GM12878 (cell line): ENCODE measurements at regions not wholly inside any gene's neighbourhood (a gene's known extent, or its start where the extent isn't known, plus 50 kb on each side); places are given as distances from the start of the nearest gene placed in this dataset.

Experiments used
- ATAC-seq: fragments of 200-7000 bp; cut with Tn5 transposase; 3 replicates; pipeline ENCODE4 v1.9.1; 2020; ENCODE audit warnings: mild to moderate bottlenecking, moderate library complexity
- BruUV-seq: library from RNA; stranded (reverse); fragments of 400-500 nt; replicated peaks from 2 replicates; lab custom pipeline; 2021; lab: Mats Ljungman, UMichigan
- CTCF ChIA-PET: fragments of 300-600 bp; sonication (Branson Sonifier 250); formaldehyde crosslinking; extraction: SDS; loops from one replicate; lab custom pipeline; 2021; ENCODE audit warnings: inconsistent platforms; lab: Yijun Ruan, JAX
- POLR2A ChIA-PET: fragments of 350-600 bp; formaldehyde crosslinking; extraction: SDS; loops from one replicate; lab custom pipeline; 2021; ENCODE audit warnings: inconsistent platforms; lab: Charles Lee
- RAD21 ChIA-PET: fragments of 300-600 bp; sonication (Branson Sonifier 250); formaldehyde crosslinking; loops from one replicate; lab custom pipeline; 2023; ENCODE audit warnings: antibody characterized with exemption; ENCODE audit not compliant: unreplicated experiment; lab: Charles Lee
- SMC1A ChIA-PET: fragments of 300-600 bp; sonication (Branson Sonifier 250); formaldehyde crosslinking; loops from one replicate; lab custom pipeline; 2023; ENCODE audit not compliant: unreplicated experiment, uncharacterized antibody; lab: Charles Lee
- DNase-seq: peaks from one replicate; pipeline ENCODE4 v3.0.0-alpha.2; 2011; ENCODE audit warnings: low read depth, low spot score
- FAIRE-seq: peaks from 3 replicates; lab custom pipeline; 2011; peaks lifted over from hg19 to GRCh38; lab: Jason Lieb, UNC
- H2AFZ ChIP-seq: 2 replicates; pipeline ENCODE4 v1.6.0; 2011; ENCODE audit warnings: low read depth, low read length, control low read depth; ENCODE audit not compliant: control insufficient read depth
- H3K27ac ChIP-seq: 2 replicates; pipeline ENCODE4 v1.5.1; 2011; ENCODE audit warnings: control low read depth; ENCODE audit not compliant: control insufficient read depth, insufficient read depth
- H3K27me3 ChIP-seq, 2 experiments: replicated peaks in 1 of 2; 2 replicates each; pipeline versions ENCODE4 v1.6.0 to v1.6.1; 2011; ENCODE audit warnings: low read length in 1 of 2; ENCODE audit not compliant: control insufficient read depth in 2 of 2, insufficient read depth in 2 of 2
- H3K36me3 ChIP-seq, 2 experiments: 2 replicates each; pipeline ENCODE4 v1.5.1; 2011; ENCODE audit warnings: low read length in 1 of 2; ENCODE audit not compliant: control insufficient read depth in 2 of 2, insufficient read depth in 2 of 2
- H3K4me1 ChIP-seq: 2 replicates; pipeline ENCODE4 v1.6.1; 2011; ENCODE audit warnings: mild to moderate bottlenecking, low read length, moderate library complexity, mixed read lengths; ENCODE audit not compliant: control insufficient read depth, insufficient read depth
- H3K4me2 ChIP-seq: 2 replicates; pipeline ENCODE4 v1.6.0; 2011; ENCODE audit warnings: control low read depth; ENCODE audit not compliant: control insufficient read depth, insufficient read depth
- H3K4me3 ChIP-seq: fragments of 200-600 bp; sonication (generic); 2 replicates; pipeline ENCODE4 v1.5.1; 2016
- H3K79me2 ChIP-seq: 2 replicates; pipeline ENCODE4 v1.6.0; 2011; ENCODE audit warnings: low read length; ENCODE audit not compliant: control insufficient read depth, insufficient read depth
- H3K9ac ChIP-seq: 2 replicates; pipeline ENCODE4 v1.8.0; 2011; ENCODE audit warnings: low read length, control low read depth, mixed read lengths; ENCODE audit not compliant: control insufficient read depth, insufficient read depth
- H3K9me3 ChIP-seq: replicated peaks from 3 replicates; pipeline ENCODE4 v1.5.1; 2011; ENCODE audit warnings: mild to moderate bottlenecking, low read length; ENCODE audit not compliant: control insufficient read depth, insufficient read depth
- H4K20me1 ChIP-seq: 2 replicates; pipeline ENCODE4 v1.6.0; 2011; ENCODE audit not compliant: control insufficient read depth, insufficient read depth
- CHD1 ChIP-seq: IDR thresholded peaks from 2 replicates; pipeline ENCODE4 v1.6.1; 2012; ENCODE audit warnings: low read depth, low read length, improper control_type of control experiment
- CHD4 ChIP-seq: fragments of 200-600 bp; sonication (generic); IDR thresholded peaks from 2 replicates; pipeline ENCODE4 v1.6.1; 2016; ENCODE audit warnings: mild to moderate bottlenecking
- IRF5 ChIP-seq: fragments of 450-650 bp; IDR thresholded peaks from 2 replicates; pipeline ENCODE4 v1.6.1; 2017; ENCODE audit warnings: borderline replicate concordance
- RAD51 ChIP-seq: fragments of 450-650 bp; IDR thresholded peaks from 2 replicates; pipeline ENCODE4 v1.6.1; 2016; ENCODE audit warnings: moderate library complexity, mild to moderate bottlenecking, inconsistent platforms
- RUNX3 ChIP-seq: IDR thresholded peaks from 2 replicates; pipeline ENCODE4 v1.6.1; 2012; ENCODE audit warnings: low read length, inconsistent platforms
- ZNF24 ChIP-seq: fragments of 450-650 bp; IDR thresholded peaks from 2 replicates; pipeline ENCODE4 v1.6.1; 2017; ENCODE audit warnings: antibody characterized with exemption, mild to moderate bottlenecking
- ZSCAN29 ChIP-seq: fragments of 450-650 bp; IDR thresholded peaks from 2 replicates; pipeline ENCODE4 v1.6.1; 2017; ENCODE audit warnings: mild to moderate bottlenecking, moderate library complexity
- WGBS: methylation state at CpG from one replicate; pipeline ENCODE4 v1.1.6; 2016; ENCODE audit warnings: low lambda C conversion rate; ENCODE audit not compliant: insufficient replicate concordance, insufficient coverage; ENCODE audit errors: missing lambda C conversion rate; 5-methylcytosine and 5-hydroxymethylcytosine counted together
- in situ Hi-C: fragments of 300-500 bp; cut with MboI; formaldehyde crosslinking; loops from 9 replicates; pipeline ENCODE4 v1.14.3; 2018; ENCODE audit warnings: mixed read lengths
- intact Hi-C: fragments of 100-400 bp; cut with micrococcal nuclease; formaldehyde crosslinking; loops from one replicate; pipeline ENCODE4 v1.14.2; 2022; ENCODE audit not compliant: unreplicated experiment

- POLR2A ChIA-PET, result no interaction called here
Measured at GRCh38 chr2:11914455-11914854, 168.0 kb downstream of the LPIN1 start.

More at GRCh38 chr2:11914455-11914854, 168.0 kb downstream of the LPIN1 start:
- H2AFZ ChIP-seq, result no peak overlapping the region
- H3K4me1 ChIP-seq, result peaks cover 5% of the 10 kb centered on the region; the same call in 1 of the 2 replicates
- no peak for FAIRE-seq
- H3K79me2 ChIP-seq, result peaks cover 9% of the 10 kb centered on the region
- no peak for ATAC-seq
- CTCF ChIA-PET, result interaction anchor here (1.1 to 2.1 kb wide), 3 partner anchors 10 to 50 kb away, joined by 3 to 8 read pairs (median 7); no protein-coding TSS in a partner anchor
- SMC1A ChIA-PET, result interaction anchor here (2.7 to 3.0 kb wide), 2 partner anchors 10 kb away, joined by 10 to 15 read pairs; no protein-coding TSS in a partner anchor
- no TSS peak for BruUV-seq
- H3K9me3 ChIP-seq, result peaks cover 10% of the 10 kb centered on the region; the same call in 2 of the 3 replicates
- no peak overlapping the region for H3K4me3 ChIP-seq
- DNase-seq, result no peak
- TF ChIP-seq RUNX3 (no peak), IRF5 (no peak), CHD1 (no peak), CHD4 (no peak), RAD51 (no peak), ZSCAN29 (no peak), ZNF24 (no peak)
- intact Hi-C loops (no loop called here), in situ Hi-C loops (no loop called here)
- no peaks in the 10 kb centered on the region for H4K20me1 ChIP-seq
- WGBS, result 47% methylated on average over 7 of the region's 7 CpGs
- H3K4me2 ChIP-seq, result no peak overlapping the region
- H3K36me3 ChIP-seq, result peaks cover 0 to 12% of the 10 kb centered on the region in 2 experiments; a peak in 2 of 4 replicates
- no peak overlapping the region for H3K9ac ChIP-seq
- RAD21 ChIA-PET, result no interaction called here
- no peaks in the 10 kb centered on the region for H3K27me3 ChIP-seq
- no peak overlapping the region for H3K27ac ChIP-seq
